NCI-H748 (cell line): ENCODE measurements at regions not wholly inside any gene's neighbourhood (a gene's known extent, or its start where the extent isn't known, plus 50 kb on each side); places are given as distances from the start of the nearest gene placed in this dataset.
"Not testable (repeated sequence)": the region's sequence is repeated elsewhere in the genome, so short reads cannot be mapped to it uniquely, and the experiment has no call there.

Experiments used
- DNase-seq: peaks from one replicate; lab custom pipeline; 2025; ENCODE audit not compliant: unreplicated experiment; lab: John Stamatoyannopoulos, UW

DNA sequence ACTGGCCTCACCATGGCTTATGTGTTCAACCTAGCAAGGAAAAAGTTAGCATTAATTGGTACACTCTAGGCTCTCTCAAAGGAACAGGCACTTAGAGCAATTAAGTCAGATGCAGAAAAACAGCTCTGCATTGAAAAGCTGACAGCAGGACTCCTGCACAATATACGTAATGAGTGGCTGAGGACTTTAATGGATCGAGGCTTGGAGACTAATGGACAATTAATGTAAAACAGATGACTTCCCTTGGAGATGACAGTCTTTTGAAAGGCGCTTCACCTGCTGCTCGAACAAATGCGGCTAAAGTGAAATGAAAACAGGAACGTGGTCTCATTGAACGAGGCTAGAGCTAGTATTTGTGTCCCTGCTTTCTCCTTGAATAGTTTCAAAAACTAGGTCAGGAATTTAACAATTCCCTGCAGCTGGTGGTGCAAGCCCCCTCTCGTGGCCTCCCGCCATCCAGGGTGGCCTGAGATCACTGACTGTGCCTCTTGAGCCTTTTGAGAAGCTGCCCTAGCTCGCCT lies 137.1 kb downstream of the ELOVL4 start:
- peak; percentile 100 for DNase-seq

GRCh38 chr6:79808921-79809320 lies 138.4 kb downstream of the ELOVL4 start:
- DNase-seq = peak; percentile 77

DNA sequence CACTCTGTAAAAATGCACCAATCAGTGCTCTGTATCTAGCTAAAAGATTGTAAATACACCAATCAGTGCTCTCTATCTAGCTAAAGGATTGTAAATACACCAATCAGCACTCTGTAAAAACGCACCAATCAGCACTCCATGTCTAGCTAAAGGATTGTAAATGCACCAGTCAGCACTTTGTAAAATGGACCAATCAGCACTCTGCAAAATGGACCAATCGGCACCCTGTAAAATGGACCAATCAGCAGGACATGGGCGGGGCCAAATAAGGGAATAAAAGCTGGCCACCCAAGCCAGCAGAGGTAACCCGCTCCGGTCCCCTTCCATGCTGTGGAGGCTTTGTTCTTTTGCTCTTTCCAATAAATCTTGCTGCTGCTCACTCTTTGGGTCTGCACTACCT lies 140.7 kb downstream of the ELOVL4 start:
- not testable (repeated sequence) for DNase-seq

GRCh38 chr6:79804732-79805131 lies 142.6 kb downstream of the ELOVL4 start:
- DNase-seq = no peak

- no peak for DNase-seq
Observed at GRCh38 chr6:79803917-79804316, 143.4 kb downstream of the ELOVL4 start.

- no peak for DNase-seq
Observed at GRCh38 chr6:79802657-79803300, 144.6 kb downstream of the ELOVL4 start.

DNA sequence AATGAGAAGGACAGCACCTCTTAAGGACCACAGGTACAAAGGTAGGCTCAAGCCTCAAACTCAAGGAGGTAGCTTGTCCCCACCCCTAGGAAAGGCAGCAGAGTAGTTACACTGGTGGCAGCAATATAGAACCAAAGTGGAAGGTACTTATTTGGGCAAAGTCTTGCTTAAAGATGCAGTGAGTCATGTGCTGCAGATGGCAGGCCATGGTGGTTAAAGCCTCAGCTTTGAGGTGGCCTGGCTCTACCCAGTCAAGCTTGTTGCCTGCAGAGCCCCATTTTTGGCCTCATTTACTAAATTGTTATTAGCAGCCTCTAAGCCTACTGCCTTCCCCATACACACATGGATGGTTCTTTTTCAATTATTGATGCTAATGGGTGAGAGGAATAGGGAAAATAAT lies 146.0 kb downstream of the ELOVL4 start:
- DNase-seq = no peak

DNA sequence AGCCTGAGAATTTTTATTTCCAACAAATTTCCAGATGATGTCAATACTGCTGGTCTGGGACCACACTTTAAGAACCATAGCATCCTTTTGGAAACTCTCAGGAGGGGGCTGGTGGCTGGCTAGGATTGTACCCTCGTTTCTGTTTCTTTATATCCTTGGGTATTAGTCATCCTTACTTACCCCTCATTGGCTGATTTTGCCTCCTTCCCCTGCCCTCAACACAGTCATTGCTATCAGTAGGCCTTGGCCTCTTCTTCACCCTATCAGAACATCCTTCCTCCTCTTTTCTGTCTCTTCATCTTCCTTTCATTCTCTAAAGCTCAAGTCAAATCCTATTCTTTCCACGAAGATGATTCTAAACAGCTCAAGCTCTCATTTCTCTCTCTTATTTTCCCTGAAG lies 148.5 kb downstream of the ELOVL4 start:
- no peak for DNase-seq

GRCh38 chr6:79797912-79798311 lies 149.4 kb downstream of the ELOVL4 start:
- DNase-seq = peak; percentile 88

DNA sequence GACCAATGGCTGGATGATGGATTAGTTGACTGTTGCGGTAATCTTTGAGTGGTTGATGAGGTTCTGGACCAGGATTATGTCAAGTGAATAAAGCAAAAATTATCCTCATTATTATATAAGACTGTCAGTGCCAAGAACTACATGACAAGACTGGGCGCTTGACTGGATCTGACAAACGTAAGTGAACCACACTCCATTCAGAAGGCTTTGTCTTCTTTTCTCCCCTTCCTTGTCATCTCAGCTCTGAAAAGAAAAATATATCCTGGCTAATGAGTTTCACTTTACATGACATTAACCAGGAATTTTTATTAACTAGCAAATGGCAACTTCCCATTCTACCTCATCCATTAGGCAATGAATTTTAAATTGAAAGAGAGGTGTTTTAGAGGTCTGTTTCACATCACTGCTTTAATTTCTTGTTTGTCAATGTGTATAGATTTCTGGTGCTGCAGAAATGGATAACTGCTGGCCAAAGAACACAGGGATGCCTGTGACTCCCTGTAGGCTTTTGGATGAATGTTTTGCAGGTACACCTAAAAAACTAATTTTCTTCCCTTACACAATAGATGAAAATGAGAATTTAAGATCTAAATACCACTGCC lies 150.1 kb downstream of the ELOVL4 start:
- DNase-seq = no peak

DNA sequence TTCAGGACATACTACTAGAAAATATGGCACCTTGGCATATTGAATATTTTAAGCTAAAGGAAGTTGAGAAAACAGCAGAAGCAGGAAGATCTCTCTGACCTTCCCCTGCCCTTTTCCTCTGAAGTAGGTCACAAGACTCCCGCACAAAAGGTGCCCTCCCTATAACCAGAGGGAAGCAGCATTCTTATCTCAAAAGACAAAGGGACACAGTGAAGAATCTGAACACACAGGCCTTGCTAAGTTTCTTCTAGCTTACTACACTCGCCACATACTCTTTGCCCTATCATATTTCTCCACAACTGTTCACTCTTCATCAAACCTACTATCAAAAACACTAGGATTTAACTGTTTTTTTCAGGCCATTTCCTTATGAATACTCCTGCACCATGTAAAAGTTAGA lies 151.2 kb downstream of the ELOVL4 start:
- DNase-seq = no peak

GRCh38 chr6:79789896-79790295 lies 157.5 kb downstream of the ELOVL4 start:
- DNase-seq = no peak

DNA sequence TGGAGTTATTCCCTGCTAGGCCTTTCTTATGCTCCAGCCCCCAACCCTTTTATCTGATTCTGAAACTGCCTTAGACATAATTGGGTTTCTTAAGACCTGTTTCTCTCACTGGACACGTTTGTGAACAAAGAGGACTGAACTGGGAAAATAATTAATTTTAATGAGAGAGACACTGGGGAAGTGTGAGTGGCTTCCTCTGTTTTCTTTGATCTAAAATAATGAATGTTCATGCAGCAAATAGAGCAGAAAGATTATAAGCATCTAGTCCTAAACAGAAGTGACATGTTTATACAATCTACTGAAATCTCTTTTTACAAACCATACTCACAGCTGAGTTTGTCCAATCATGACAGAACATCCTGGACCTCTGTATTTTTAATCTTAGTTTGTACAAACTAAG lies 157.6 kb downstream of the SH3BGRL2 start:
- DNase-seq = no peak

GRCh38 chr6:79787626-79788025 lies 156.5 kb downstream of the SH3BGRL2 start:
- DNase-seq = no peak

DNA sequence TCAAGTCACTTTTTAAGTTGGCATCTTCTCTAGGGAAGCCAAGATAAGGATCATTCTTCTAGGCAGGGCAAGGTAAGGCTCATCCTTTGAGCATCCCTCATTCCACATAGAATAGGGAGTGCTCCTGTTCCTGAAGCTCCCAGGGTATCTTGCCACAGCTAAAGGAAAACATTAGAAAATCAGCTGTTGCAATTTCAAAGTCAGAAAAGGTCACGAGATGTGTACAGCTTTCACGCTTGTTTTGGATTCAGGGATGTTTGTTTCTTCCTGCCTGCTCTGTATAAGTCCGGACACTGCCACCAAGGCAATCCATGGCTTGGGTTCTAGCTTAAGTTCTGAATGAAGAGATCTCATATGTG lies 153.2 kb downstream of the SH3BGRL2 start:
- DNase-seq = no peak

- no peak for DNase-seq
Observed at GRCh38 chr6:79783670-79784394, 152.7 kb downstream of the SH3BGRL2 start.

DNA sequence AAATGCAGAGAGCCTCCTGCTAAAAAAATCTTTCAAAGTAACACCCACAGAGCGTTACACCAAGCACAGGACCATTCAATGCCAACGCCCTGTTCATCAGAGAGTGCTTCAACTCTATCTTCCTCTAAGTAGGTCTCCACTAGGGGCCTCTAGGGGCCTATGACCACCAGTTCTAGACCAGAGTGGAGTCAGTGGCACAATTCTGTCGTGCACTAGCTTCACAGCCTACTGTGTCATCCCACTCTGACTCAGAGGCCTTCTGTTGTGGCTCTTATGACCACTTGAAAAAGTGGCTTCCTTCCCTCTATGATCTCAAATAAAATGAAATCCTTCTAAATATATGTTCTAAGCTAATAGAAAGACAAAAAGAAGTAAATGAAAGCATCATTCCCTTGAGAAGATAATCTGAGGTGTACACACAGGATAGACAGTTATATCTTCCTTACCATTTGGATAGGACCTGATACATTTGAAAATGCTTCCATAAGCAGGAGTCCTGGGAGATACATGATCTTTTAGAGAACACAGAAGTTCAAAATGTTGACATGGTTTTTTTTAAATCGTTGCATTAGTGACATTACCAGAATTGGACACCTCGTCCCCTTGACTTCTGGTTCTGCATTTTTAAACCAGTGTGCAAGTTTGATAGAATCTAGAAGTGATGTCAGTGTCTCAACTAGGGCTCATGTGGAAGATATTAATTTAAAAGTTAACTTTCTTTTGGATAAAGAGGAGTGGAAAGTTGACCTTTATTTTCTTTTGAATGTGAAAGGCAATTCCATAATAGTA lies 151.9 kb downstream of the SH3BGRL2 start:
- DNase-seq = no peak

DNA sequence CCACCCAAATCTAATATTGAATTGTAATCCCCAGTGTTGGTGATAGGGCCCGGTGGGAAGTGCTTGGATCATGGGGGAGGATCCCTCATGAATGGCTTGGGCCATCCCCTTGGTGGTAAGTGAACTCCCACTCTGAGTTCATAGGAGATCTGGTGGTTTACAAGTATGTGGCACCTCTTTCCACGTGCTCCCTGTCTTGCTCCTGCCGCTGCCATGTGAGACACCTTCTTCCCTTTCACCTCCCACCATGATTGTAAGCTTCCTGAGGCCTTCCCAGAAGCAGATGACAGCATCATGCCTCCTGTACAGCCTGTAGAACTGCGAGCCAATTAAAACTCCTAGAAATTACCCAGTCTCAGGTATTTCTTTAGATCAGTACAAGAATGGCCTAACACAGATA lies 150.8 kb downstream of the SH3BGRL2 start:
- DNase-seq = no peak

DNA sequence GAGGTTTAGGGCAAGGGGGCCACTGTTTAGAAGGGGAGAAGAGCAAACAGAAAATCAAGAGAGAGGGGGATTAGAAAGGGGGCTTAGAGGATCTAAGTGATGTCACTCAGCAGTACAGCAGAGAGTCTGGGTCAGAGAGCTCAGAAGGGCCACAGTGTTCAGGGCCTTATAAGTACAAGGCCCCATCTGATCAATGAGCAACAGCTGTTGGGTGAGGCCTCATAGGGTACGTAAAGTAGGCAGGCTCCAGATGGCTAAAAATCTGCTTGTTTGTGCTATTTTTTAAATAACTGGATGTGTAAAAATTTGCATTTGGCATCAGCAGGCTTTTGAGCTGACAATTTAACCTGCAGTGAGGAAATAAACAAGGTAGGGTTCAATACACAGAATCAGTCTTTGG lies 149.8 kb downstream of the SH3BGRL2 start:
- DNase-seq = no peak

DNA sequence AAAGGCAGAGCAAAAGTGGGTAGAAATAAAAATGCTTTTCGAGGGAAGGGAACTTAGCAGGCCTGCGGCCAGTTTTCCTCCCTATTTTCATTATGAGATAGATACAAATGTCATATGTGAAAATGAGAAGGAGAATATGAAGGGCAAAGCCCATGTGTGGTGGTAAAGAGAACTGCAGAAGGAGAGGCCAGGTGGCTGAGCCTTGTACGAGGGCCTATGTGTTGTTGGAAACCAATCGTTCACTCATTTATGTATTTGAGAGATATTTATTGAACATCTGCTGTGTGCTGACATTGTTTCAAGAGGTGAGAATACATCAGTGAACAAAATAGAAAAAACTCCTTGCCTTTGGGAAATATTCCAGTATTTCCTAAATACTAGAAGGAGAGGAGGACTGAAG lies 147.7 kb downstream of the SH3BGRL2 start:
- DNase-seq = peak; percentile 15
